Left ventricle myocardium inferior (tissue), 1 donor: ENCODE measurements at regions not wholly inside any gene's neighbourhood (a gene's known extent, or its start where the extent isn't known, plus 50 kb on each side); places are given as distances from the start of the nearest gene placed in this dataset.

Source experiments
- DNase-seq: peaks from one replicate; pipeline ENCODE4 v3.0.0-alpha.2; 2020
- H3K27ac ChIP-seq: fragments of 200-600 bp; replicated peaks from 2 replicates; pipeline ENCODE4 v1.8.0; 2021
- H3K27me3 ChIP-seq: fragments of 200-600 bp; 2 replicates; pipeline ENCODE4 v1.8.0; 2021; ENCODE audit warnings: low read depth
- H3K36me3 ChIP-seq: fragments of 200-600 bp; 2 replicates; pipeline ENCODE4 v1.8.0; 2021
- H3K4me1 ChIP-seq: fragments of 200-600 bp; 2 replicates; pipeline ENCODE4 v1.8.0; 2021
- H3K4me3 ChIP-seq: fragments of 200-600 bp; 2 replicates; pipeline ENCODE4 v1.8.0; 2021; ENCODE audit warnings: mild to moderate bottlenecking, moderate library complexity
- H3K9me3 ChIP-seq: fragments of 200-600 bp; replicated peaks from 2 replicates; pipeline ENCODE4 v1.8.0; 2021
- intact Hi-C: fragments of 100-400 bp; cut with micrococcal nuclease; formaldehyde crosslinking; loops from one replicate; pipeline ENCODE4 v1.11.0; 2022
- TF ChIP-seq, protein P1 (sequence below): fragments of 200-600 bp; IDR thresholded peaks from 2 replicates; pipeline ENCODE4 v1.8.0; 2021; ENCODE audit warnings: antibody characterized with exemption, mild to moderate bottlenecking, borderline replicate concordance
- donor health status: DM: no; HTN: yes; CAD: no; lungs with severe emphysema.

- intact Hi-C loops = no loop called here
- H3K36me3 ChIP-seq = no peaks in the 10 kb centered on the region
- H3K27me3 ChIP-seq = no peaks in the 10 kb centered on the region
- no peaks in the 10 kb centered on the region for H3K9me3 ChIP-seq
- no peak for DNase-seq
- TF ChIP-seq, protein P1, sequence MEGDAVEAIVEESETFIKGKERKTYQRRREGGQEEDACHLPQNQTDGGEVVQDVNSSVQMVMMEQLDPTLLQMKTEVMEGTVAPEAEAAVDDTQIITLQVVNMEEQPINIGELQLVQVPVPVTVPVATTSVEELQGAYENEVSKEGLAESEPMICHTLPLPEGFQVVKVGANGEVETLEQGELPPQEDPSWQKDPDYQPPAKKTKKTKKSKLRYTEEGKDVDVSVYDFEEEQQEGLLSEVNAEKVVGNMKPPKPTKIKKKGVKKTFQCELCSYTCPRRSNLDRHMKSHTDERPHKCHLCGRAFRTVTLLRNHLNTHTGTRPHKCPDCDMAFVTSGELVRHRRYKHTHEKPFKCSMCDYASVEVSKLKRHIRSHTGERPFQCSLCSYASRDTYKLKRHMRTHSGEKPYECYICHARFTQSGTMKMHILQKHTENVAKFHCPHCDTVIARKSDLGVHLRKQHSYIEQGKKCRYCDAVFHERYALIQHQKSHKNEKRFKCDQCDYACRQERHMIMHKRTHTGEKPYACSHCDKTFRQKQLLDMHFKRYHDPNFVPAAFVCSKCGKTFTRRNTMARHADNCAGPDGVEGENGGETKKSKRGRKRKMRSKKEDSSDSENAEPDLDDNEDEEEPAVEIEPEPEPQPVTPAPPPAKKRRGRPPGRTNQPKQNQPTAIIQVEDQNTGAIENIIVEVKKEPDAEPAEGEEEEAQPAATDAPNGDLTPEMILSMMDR = no peak
- no peak overlapping the region for H3K4me3 ChIP-seq
- no peak overlapping the region for H3K27ac ChIP-seq
- peaks cover 8% of the 10 kb centered on the region for H3K4me1 ChIP-seq
Measured at GRCh38 chr11:109112821-109113280, 309.1 kb upstream of the C11orf87 start.

GRCh38 chr11:109120341-109120740, 301.6 kb upstream of the C11orf87 start:
- Histone ChIP-seq H3K27me3 (no peaks in the 10 kb centered on the region), H3K27ac (no peak overlapping the region), H3K4me1 (peaks cover 13% of the 10 kb centered on the region), H3K36me3 (no peaks in the 10 kb centered on the region), H3K9me3 (no peaks in the 10 kb centered on the region), H3K4me3 (no peak overlapping the region)
- DNase-seq = no peak
- intact Hi-C loops = no loop called here
- TF ChIP-seq, protein P1 = no peak

DNA sequence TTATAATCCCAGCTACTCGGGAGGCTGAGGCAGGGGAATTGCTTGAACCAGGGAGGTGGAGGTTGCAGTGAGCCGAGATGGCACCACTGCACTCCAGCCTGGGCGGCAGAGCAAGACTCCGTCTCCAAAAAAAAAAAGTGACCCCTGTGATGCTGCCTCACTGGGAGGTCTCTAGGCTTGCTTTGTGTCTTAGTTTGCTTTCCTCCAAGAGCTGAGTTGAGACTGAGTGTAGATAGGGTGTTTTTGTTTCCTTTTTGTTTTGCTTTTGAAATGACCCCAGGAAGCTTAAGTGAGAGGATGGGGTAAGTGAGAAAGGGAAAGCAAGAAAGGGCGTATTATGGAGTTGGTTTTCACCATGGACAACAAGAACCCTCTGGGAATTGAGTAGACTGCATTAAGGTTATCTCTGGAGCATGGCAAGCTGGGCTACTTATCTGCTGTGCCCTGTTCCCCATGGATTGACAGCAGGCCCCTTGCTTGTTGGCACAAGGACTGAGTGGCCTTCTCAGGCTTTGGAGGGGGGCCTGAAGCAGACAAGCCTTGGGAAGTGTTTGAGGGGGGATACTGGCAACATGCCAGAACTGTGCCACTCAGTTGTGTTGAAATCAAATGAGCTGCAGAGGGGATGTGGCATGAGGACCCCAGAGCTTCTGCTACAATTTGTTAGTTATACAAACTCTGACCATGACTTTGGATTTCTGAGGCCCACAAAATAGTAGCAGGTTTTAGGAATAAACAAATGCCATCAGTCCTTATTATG, 300.6 kb upstream of the C11orf87 start:
- no peak overlapping the region for H3K4me3 ChIP-seq
- peaks cover 13% of the 10 kb centered on the region for H3K4me1 ChIP-seq
- TF ChIP-seq, protein P1 = no peak
- no peaks in the 10 kb centered on the region for H3K36me3 ChIP-seq
- H3K27me3 ChIP-seq = no peaks in the 10 kb centered on the region
- no peak for DNase-seq
- H3K9me3 ChIP-seq = no peaks in the 10 kb centered on the region
- intact Hi-C loops = no loop called here
- H3K27ac ChIP-seq = no peak overlapping the region

GRCh38 chr11:109123816-109124787, 297.9 kb upstream of the C11orf87 start:
- Histone ChIP-seq H3K27me3 (no peaks in the 10 kb centered on the region), H3K4me1 (peaks cover 13% of the 10 kb centered on the region), H3K9me3 (no peaks in the 10 kb centered on the region), H3K4me3 (peak overlapping the region; percentile 41), H3K27ac (no peak overlapping the region), H3K36me3 (no peaks in the 10 kb centered on the region)
- intact Hi-C loops = no loop called here
- TF ChIP-seq, protein P1 = no peak
- DNase-seq = peak; percentile 55

DNA sequence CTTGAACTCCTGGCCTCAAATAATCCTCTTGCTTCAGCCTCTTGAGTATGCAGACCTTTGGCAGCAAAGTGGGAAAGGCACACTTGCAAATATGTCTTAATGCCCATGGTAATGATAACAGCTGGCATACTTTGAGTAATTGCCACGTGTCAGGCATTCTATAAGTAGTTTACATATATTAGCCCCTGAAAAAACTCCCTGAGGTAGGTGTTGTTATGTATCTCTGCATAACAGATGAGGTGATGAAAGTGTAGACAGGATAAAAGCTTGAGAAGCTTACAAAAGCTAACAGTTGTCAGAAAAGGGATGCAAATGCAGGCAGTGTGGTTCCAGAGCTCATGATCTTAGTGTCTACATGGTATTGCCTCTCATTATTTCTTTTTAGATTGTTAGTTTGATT, 291.1 kb upstream of the C11orf87 start:
- Histone ChIP-seq H3K27me3 (no peaks in the 10 kb centered on the region), H3K36me3 (no peaks in the 10 kb centered on the region), H3K4me1 (no peaks in the 10 kb centered on the region), H3K9me3 (peaks cover 4% of the 10 kb centered on the region), H3K27ac (no peak overlapping the region), H3K4me3 (no peak overlapping the region)
- TF ChIP-seq, protein P1 = no peak
- no peak for DNase-seq
- intact Hi-C loops = no loop called here
